ENCODE measurements at regions not wholly inside any gene's neighbourhood (a gene's known extent, or its start where the extent isn't known, plus 50 kb on each side); places are given as distances from the start of the nearest gene placed in this dataset.
"Not testable (repeated sequence)": the region's sequence is repeated elsewhere in the genome, so short reads cannot be mapped to it uniquely, and the experiment has no call there.

- H3K27ac ChIP-seq, result no peak overlapping the region
- no peaks in the 10 kb centered on the region for H3K4me1 ChIP-seq
- no peaks in the 10 kb centered on the region for H3K9me3 ChIP-seq (ENCODE audit: control insufficient read depth, low read length)
- TF ChIP-seq, protein P1, sequence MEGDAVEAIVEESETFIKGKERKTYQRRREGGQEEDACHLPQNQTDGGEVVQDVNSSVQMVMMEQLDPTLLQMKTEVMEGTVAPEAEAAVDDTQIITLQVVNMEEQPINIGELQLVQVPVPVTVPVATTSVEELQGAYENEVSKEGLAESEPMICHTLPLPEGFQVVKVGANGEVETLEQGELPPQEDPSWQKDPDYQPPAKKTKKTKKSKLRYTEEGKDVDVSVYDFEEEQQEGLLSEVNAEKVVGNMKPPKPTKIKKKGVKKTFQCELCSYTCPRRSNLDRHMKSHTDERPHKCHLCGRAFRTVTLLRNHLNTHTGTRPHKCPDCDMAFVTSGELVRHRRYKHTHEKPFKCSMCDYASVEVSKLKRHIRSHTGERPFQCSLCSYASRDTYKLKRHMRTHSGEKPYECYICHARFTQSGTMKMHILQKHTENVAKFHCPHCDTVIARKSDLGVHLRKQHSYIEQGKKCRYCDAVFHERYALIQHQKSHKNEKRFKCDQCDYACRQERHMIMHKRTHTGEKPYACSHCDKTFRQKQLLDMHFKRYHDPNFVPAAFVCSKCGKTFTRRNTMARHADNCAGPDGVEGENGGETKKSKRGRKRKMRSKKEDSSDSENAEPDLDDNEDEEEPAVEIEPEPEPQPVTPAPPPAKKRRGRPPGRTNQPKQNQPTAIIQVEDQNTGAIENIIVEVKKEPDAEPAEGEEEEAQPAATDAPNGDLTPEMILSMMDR (IDR thresholded peaks at IDR 0.05), result no peak
- H3K9ac ChIP-seq, result no peak overlapping the region
- H3K27me3 ChIP-seq (ENCODE audit: control insufficient read depth, insufficient read depth, low read length), result no peaks in the 10 kb centered on the region
- no peak overlapping the region for H3K4me3 ChIP-seq (ENCODE audit: low read depth, low read length)
- no peaks in the 10 kb centered on the region for H3K36me3 ChIP-seq (ENCODE audit: control insufficient read depth, insufficient read depth, low read length)
- H3K79me2 ChIP-seq, result no peaks in the 10 kb centered on the region
- H3K4me2 ChIP-seq (ENCODE audit: low read length), result no peak overlapping the region
- H2AFZ ChIP-seq, result no peak overlapping the region
Observed at GRCh38 chr11:34788642-34789041, 127.5 kb downstream of the APIP start.

GRCh38 chr11:34787895-34788294 is 128.3 kb downstream of the APIP start:
- TF ChIP-seq, protein P1 (IDR thresholded peaks at IDR 0.05), result no peak
- H3K9ac ChIP-seq, result no peak overlapping the region
- no peak overlapping the region for H2AFZ ChIP-seq
- no peak overlapping the region for H3K4me2 ChIP-seq (ENCODE audit: low read length)
- no peak overlapping the region for H3K4me3 ChIP-seq (ENCODE audit: low read depth, low read length)
- H3K79me2 ChIP-seq, result no peaks in the 10 kb centered on the region
- H3K27me3 ChIP-seq (ENCODE audit: control insufficient read depth, insufficient read depth, low read length), result no peaks in the 10 kb centered on the region
- no peaks in the 10 kb centered on the region for H3K9me3 ChIP-seq (ENCODE audit: control insufficient read depth, low read length)
- no peaks in the 10 kb centered on the region for H3K4me1 ChIP-seq
- no peaks in the 10 kb centered on the region for H3K36me3 ChIP-seq (ENCODE audit: control insufficient read depth, insufficient read depth, low read length)
- H3K27ac ChIP-seq, result no peak overlapping the region

DNA sequence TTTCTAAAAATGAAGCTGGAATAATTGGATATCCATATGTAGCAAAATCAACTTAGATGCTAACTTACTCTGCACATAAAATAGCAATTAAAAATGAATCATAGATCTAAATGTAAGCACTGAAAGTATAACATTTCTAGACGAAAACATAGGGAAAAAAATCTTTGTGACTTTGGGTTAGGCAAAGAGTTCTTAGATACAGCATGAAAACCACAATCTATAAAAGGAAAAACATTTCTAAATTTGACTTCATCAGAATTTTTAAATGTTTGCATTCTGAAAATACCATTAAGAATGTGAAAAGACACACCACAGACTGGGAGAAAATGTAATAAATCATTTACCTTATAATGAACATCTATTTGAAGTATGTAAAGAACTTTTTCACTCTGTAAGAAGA is 128.8 kb downstream of the APIP start:
- no peak overlapping the region for H3K27ac ChIP-seq
- no peak overlapping the region for H2AFZ ChIP-seq
- no peak overlapping the region for H3K4me3 ChIP-seq (ENCODE audit: low read depth, low read length)
- no peak overlapping the region for H3K4me2 ChIP-seq (ENCODE audit: low read length)
- no peaks in the 10 kb centered on the region for H3K27me3 ChIP-seq (ENCODE audit: control insufficient read depth, insufficient read depth, low read length)
- H3K9me3 ChIP-seq (ENCODE audit: control insufficient read depth, low read length), result no peaks in the 10 kb centered on the region
- H3K4me1 ChIP-seq, result no peaks in the 10 kb centered on the region
- no peak overlapping the region for H3K9ac ChIP-seq
- no peaks in the 10 kb centered on the region for H3K79me2 ChIP-seq
- H3K36me3 ChIP-seq (ENCODE audit: control insufficient read depth, insufficient read depth, low read length), result no peaks in the 10 kb centered on the region
- TF ChIP-seq, protein P1 (IDR thresholded peaks at IDR 0.05), result no peak

- Histone ChIP-seq H3K4me1 (no peaks in the 10 kb centered on the region), H2AFZ (no peak overlapping the region), H3K36me3 (ENCODE audit: control insufficient read depth, insufficient read depth, low read length) (no peaks in the 10 kb centered on the region), H3K9me3 (ENCODE audit: control insufficient read depth, low read length) (no peaks in the 10 kb centered on the region), H3K4me3 (ENCODE audit: low read depth, low read length) (no peak overlapping the region), H3K4me2 (ENCODE audit: low read length) (no peak overlapping the region), H3K27ac (no peak overlapping the region), H3K9ac (no peak overlapping the region), H3K27me3 (ENCODE audit: control insufficient read depth, insufficient read depth, low read length) (no peaks in the 10 kb centered on the region), H3K79me2 (no peaks in the 10 kb centered on the region)
- TF ChIP-seq, protein P1 (IDR thresholded peaks at IDR 0.05), result no peak
Observed at GRCh38 chr11:34784318-34784841, 131.8 kb downstream of the APIP start.

DNA sequence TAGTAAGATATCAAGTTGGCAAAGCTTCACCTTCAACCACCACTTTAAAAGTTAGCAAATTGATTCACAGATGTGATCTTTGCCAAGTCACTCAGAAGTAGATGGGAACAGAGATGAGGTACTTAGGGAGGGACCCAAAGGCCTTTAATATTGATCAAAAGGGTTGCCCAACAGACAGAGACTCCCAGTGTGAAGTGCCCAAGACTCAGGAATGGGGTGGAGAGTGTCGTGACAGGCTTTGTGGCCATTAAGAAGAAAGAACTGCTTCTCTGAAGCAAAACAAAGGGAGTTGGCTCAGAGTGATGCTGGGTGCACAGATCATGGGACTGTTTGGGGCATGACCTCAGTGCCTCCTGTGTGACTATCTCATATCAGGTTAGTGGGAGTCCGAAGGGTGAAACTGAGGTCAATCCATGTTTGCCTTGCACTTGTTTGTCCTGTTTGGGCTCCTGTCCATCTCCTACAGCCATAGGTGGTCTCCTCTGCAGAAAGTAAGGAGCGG is 132.3 kb downstream of the APIP start:
- H3K36me3 ChIP-seq (ENCODE audit: control insufficient read depth, insufficient read depth, low read length), result no peaks in the 10 kb centered on the region
- no peak overlapping the region for H2AFZ ChIP-seq
- TF ChIP-seq, protein P1 (IDR thresholded peaks at IDR 0.05), result no peak
- no peaks in the 10 kb centered on the region for H3K79me2 ChIP-seq
- H3K9me3 ChIP-seq (ENCODE audit: control insufficient read depth, low read length), result no peaks in the 10 kb centered on the region
- H3K4me1 ChIP-seq, result no peaks in the 10 kb centered on the region
- H3K4me2 ChIP-seq (ENCODE audit: low read length), result no peak overlapping the region
- H3K4me3 ChIP-seq (ENCODE audit: low read depth, low read length), result no peak overlapping the region
- no peak overlapping the region for H3K9ac ChIP-seq
- H3K27ac ChIP-seq, result no peak overlapping the region
- H3K27me3 ChIP-seq (ENCODE audit: control insufficient read depth, insufficient read depth, low read length), result no peaks in the 10 kb centered on the region

GRCh38 chr11:34781826-34782225 is 134.4 kb downstream of the APIP start:
- not testable (repeated sequence) for H3K9ac ChIP-seq; H3K36me3 ChIP-seq (ENCODE audit: control insufficient read depth, insufficient read depth, low read length); H3K4me1 ChIP-seq; H3K27ac ChIP-seq; H3K9me3 ChIP-seq (ENCODE audit: control insufficient read depth, low read length); H3K79me2 ChIP-seq; H3K27me3 ChIP-seq (ENCODE audit: control insufficient read depth, insufficient read depth, low read length); H3K4me2 ChIP-seq (ENCODE audit: low read length); H3K4me3 ChIP-seq (ENCODE audit: low read depth, low read length); H2AFZ ChIP-seq
